PC-3 (cell line): ENCODE measurements at regions not wholly inside any gene's neighbourhood (a gene's known extent, or its start where the extent isn't known, plus 50 kb on each side); places are given as distances from the start of the nearest gene placed in this dataset.

Experiments used
- ATAC-seq: fragments of 200-7000 bp; cut with Tn5 transposase; 2 replicates; pipeline ENCODE4 v1.9.1; 2020; ENCODE audit warnings: mild to moderate bottlenecking, moderate library complexity
- BruUV-seq: library from RNA; stranded (reverse); fragments of 400-500 nt; replicated peaks from 2 replicates; lab custom pipeline; 2021; lab: Mats Ljungman, UMichigan
- CTCF ChIA-PET: fragments of 300-600 bp; sonication (Branson Sonifier 250); formaldehyde crosslinking; loops from one replicate; lab custom pipeline; 2022; ENCODE audit warnings: antibody characterized with exemption; lab: Charles Lee
- POLR2A ChIA-PET: fragments of 300-600 bp; sonication (Branson Sonifier 250); formaldehyde crosslinking; loops from one replicate; lab custom pipeline; 2022; ENCODE audit warnings: antibody characterized with exemption; ENCODE audit not compliant: unreplicated experiment; lab: Charles Lee
- DNase-seq: peaks from one replicate; pipeline ENCODE4 v3.0.0-alpha.2; 2015
- H2AFZ ChIP-seq: fragments of 300-600 bp; sonication (generic); 2 replicates; pipeline ENCODE4 v1.6.0; 2016; ENCODE audit warnings: antibody characterized with exemption, low read length
- H3F3A ChIP-seq: fragments of 300-600 bp; sonication (generic); one replicate; pipeline ENCODE4 v1.6.0; 2017; ENCODE audit warnings: antibody characterized with exemption, low read length, control low read depth, mild to moderate bottlenecking; ENCODE audit not compliant: unreplicated experiment
- H3K27ac ChIP-seq: fragments of 300-600 bp; sonication (generic); 2 replicates; pipeline ENCODE4 v1.5.1; 2016; ENCODE audit warnings: mild to moderate bottlenecking, low read length
- H3K27me3 ChIP-seq: fragments of 300-600 bp; sonication (generic); 2 replicates; pipeline ENCODE4 v1.6.1; 2016; ENCODE audit warnings: low read length, mixed read lengths
- H3K36me3 ChIP-seq: fragments of 300-600 bp; sonication (generic); 2 replicates; pipeline ENCODE4 v1.6.1; 2016; ENCODE audit warnings: low read depth, mixed run types, low read length, mixed read lengths
- H3K4me1 ChIP-seq: fragments of 300-600 bp; sonication (generic); 2 replicates; pipeline ENCODE4 v1.5.1; 2016; ENCODE audit warnings: low read length; ENCODE audit not compliant: insufficient read depth
- H3K4me2 ChIP-seq: fragments of 300-600 bp; sonication (generic); 2 replicates; pipeline ENCODE4 v1.6.0; 2016; ENCODE audit warnings: low read length
- H3K4me3 ChIP-seq: fragments of 300-600 bp; sonication (generic); 2 replicates; pipeline ENCODE4 v1.5.1; 2016; ENCODE audit warnings: mild to moderate bottlenecking, low read length, mixed read lengths
- H3K79me2 ChIP-seq: fragments of 300-600 bp; sonication (generic); 2 replicates; pipeline ENCODE4 v1.6.1; 2017; ENCODE audit warnings: low read length, mixed read lengths
- H3K9ac ChIP-seq: fragments of 300-600 bp; sonication (generic); 2 replicates; pipeline ENCODE4 v1.6.0; 2016; ENCODE audit warnings: mild to moderate bottlenecking, low read length
- H3K9me2 ChIP-seq: fragments of 300-600 bp; sonication (generic); replicated peaks from 2 replicates; pipeline ENCODE4 v1.6.1; 2016; ENCODE audit warnings: mixed run types, low read length, mixed read lengths
- H3K9me3 ChIP-seq: fragments of 300-600 bp; sonication (generic); 2 replicates; pipeline ENCODE4 v1.6.1; 2016; ENCODE audit warnings: low read length, mixed read lengths
- H4K20me1 ChIP-seq: fragments of 300-600 bp; sonication (generic); 2 replicates; pipeline ENCODE4 v1.6.1; 2016; ENCODE audit warnings: low read length, mixed read lengths
- EZH2 ChIP-seq: fragments of 300-600 bp; sonication (generic); IDR thresholded peaks from one replicate; pipeline ENCODE4 v1.6.1; 2017; ENCODE audit warnings: antibody characterized with exemption, mild to moderate bottlenecking, low read length; ENCODE audit not compliant: unreplicated experiment
- EZH2phosphoT487 ChIP-seq: fragments of 300-600 bp; sonication (generic); IDR thresholded peaks from 2 replicates; pipeline ENCODE4 v1.6.1; 2018; ENCODE audit warnings: mild to moderate bottlenecking, antibody characterized with exemption, low read length, borderline replicate concordance
- intact Hi-C: fragments of 100-400 bp; cut with micrococcal nuclease; formaldehyde crosslinking; loops from 2 replicates; pipeline ENCODE4 v1.9.0; 2023
- TF ChIP-seq, protein P1 (sequence below): fragments of 300-600 bp; sonication (generic); conservative IDR thresholded peaks from 2 replicates; pipeline ENCODE4 v1.5.1; 2017; ENCODE audit warnings: antibody characterized with exemption, low read depth, mild to moderate bottlenecking, low read length

DNA sequence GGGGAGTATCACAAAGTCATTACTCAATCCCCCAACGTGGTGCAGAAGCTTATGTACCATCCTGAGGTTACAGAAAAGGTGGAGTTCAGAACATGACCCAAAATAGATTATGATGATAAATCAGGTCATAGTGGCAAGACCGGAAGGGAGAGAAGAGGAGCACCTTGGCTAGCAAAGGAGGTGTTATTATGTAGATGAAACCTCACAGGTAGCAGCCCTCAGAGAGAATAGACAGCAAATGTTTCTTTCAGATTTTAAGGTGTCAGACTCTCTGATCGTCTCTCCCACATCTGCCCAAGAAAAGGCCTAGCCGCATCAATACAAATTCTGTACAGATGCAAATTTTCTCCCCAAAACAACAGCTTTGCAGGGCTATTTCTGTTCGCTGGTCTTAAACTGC, 88.3 kb upstream of the SEMA3D start:
- no peaks in the 10 kb centered on the region for H3K9me3 ChIP-seq
- BruUV-seq = no TSS peak
- POLR2A ChIA-PET = no interaction called here
- H3F3A ChIP-seq = no peaks in the 10 kb centered on the region
- H3K4me3 ChIP-seq = no peak overlapping the region
- CTCF ChIA-PET = no interaction called here
- H3K79me2 ChIP-seq = no peaks in the 10 kb centered on the region
- no peak overlapping the region for H2AFZ ChIP-seq
- no peaks in the 10 kb centered on the region for H3K9me2 ChIP-seq
- ATAC-seq (no peak), DNase-seq (no peak)
- H3K36me3 ChIP-seq = no peaks in the 10 kb centered on the region
- no peak overlapping the region for H3K27ac ChIP-seq
- no peaks in the 10 kb centered on the region for H3K4me1 ChIP-seq
- no peak overlapping the region for H3K9ac ChIP-seq
- no peaks in the 10 kb centered on the region for H4K20me1 ChIP-seq
- intact Hi-C loops = no loop called here
- TF ChIP-seq, protein P1, sequence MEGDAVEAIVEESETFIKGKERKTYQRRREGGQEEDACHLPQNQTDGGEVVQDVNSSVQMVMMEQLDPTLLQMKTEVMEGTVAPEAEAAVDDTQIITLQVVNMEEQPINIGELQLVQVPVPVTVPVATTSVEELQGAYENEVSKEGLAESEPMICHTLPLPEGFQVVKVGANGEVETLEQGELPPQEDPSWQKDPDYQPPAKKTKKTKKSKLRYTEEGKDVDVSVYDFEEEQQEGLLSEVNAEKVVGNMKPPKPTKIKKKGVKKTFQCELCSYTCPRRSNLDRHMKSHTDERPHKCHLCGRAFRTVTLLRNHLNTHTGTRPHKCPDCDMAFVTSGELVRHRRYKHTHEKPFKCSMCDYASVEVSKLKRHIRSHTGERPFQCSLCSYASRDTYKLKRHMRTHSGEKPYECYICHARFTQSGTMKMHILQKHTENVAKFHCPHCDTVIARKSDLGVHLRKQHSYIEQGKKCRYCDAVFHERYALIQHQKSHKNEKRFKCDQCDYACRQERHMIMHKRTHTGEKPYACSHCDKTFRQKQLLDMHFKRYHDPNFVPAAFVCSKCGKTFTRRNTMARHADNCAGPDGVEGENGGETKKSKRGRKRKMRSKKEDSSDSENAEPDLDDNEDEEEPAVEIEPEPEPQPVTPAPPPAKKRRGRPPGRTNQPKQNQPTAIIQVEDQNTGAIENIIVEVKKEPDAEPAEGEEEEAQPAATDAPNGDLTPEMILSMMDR = no peak
- TF ChIP-seq EZH2phosphoT487 (no peak), EZH2 (no peak)
- H3K27me3 ChIP-seq = no peaks in the 10 kb centered on the region
- H3K4me2 ChIP-seq = no peak overlapping the region

GRCh38 chr7:85274454-85274853, 87.6 kb upstream of the SEMA3D start:
- BruUV-seq = no TSS peak
- no peaks in the 10 kb centered on the region for H3F3A ChIP-seq
- H2AFZ ChIP-seq = no peak overlapping the region
- H3K9me2 ChIP-seq = no peaks in the 10 kb centered on the region
- ATAC-seq (no peak), DNase-seq (no peak)
- intact Hi-C loops = no loop called here
- no peak overlapping the region for H3K4me3 ChIP-seq
- no peaks in the 10 kb centered on the region for H3K36me3 ChIP-seq
- POLR2A ChIA-PET = no interaction called here
- H4K20me1 ChIP-seq = no peaks in the 10 kb centered on the region
- no peak for TF ChIP-seq EZH2
- TF ChIP-seq, protein P1 = no peak
- TF ChIP-seq EZH2phosphoT487 = no peak
- H3K4me2 ChIP-seq = no peak overlapping the region
- H3K9ac ChIP-seq = no peak overlapping the region
- H3K79me2 ChIP-seq = no peaks in the 10 kb centered on the region
- H3K27me3 ChIP-seq = no peaks in the 10 kb centered on the region
- CTCF ChIA-PET = no interaction called here
- no peak overlapping the region for H3K27ac ChIP-seq
- H3K9me3 ChIP-seq = no peaks in the 10 kb centered on the region
- no peaks in the 10 kb centered on the region for H3K4me1 ChIP-seq

- intact Hi-C loops = no loop called here
- Histone ChIP-seq H4K20me1 (no peaks in the 10 kb centered on the region), H3K27ac (no peak overlapping the region), H3K4me3 (no peak overlapping the region), H3K9ac (no peak overlapping the region), H3K9me3 (no peaks in the 10 kb centered on the region), H3K79me2 (no peaks in the 10 kb centered on the region), H2AFZ (no peak overlapping the region), H3K9me2 (no peaks in the 10 kb centered on the region), H3K4me2 (no peak overlapping the region), H3K36me3 (no peaks in the 10 kb centered on the region), H3K4me1 (no peaks in the 10 kb centered on the region), H3F3A (no peaks in the 10 kb centered on the region), H3K27me3 (no peaks in the 10 kb centered on the region)
- TF ChIP-seq EZH2phosphoT487 (no peak), EZH2 (no peak)
- TF ChIP-seq, protein P1 = no peak
- BruUV-seq = no TSS peak
- CTCF ChIA-PET = no interaction called here
- ATAC-seq (no peak), DNase-seq (no peak)
- POLR2A ChIA-PET = no interaction called here
Measured at GRCh38 chr7:85262891-85263290, 76.0 kb upstream of the SEMA3D start.
